HG02943 (cell line): ENCODE measurements at regions not wholly inside any gene's neighbourhood (a gene's known extent, or its start where the extent isn't known, plus 50 kb on each side); places are given as distances from the start of the nearest gene placed in this dataset.

Experiments
- ATAC-seq: cut with Tn5 transposase; IDR thresholded peaks from one replicate; pipeline ENCODE4 v1.9.1; 2021; ENCODE audit warnings: mild to moderate bottlenecking, low read depth, moderate library complexity; ENCODE audit not compliant: unreplicated experiment

DNA sequence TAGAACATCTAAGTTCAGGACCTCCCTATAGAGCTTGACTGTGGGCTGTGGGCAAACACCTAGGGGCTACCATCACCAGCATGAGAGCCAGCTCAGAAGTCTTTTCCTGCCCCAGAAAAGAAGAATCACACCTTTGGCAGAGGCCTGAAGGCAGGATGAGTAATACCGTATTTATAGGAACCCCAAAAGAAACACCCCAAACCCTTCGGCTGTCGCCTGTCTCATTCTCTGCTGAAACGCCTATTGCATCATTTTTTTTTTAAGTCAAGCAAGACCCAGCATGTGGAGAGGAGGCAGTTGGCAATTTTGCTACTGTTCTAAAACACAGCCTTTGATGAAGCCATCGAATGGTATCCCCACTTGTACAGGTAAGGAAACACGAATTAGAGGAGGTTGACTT lies 436.4 kb downstream of the TFAP2A start:
- ATAC-seq = no peak

DNA sequence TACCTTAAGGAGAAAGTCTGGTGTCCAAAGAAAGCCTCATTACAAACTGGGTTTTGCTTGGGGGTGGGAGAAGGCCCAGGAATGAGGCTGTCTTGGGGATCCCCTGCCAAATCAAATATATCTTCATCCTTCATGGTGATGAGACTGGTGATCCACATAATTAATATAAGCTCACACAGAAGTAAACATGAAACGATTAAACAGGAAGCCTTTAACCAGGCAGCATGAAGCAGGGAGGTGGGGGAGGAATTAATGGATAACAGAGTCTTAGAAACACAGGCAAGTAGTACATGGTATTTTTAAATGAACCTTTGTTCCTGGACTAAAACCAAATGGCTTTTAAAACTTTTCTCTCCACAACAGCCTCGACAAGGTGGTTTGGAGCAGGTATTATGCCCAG lies 437.5 kb downstream of the TFAP2A start:
- ATAC-seq = no peak

DNA sequence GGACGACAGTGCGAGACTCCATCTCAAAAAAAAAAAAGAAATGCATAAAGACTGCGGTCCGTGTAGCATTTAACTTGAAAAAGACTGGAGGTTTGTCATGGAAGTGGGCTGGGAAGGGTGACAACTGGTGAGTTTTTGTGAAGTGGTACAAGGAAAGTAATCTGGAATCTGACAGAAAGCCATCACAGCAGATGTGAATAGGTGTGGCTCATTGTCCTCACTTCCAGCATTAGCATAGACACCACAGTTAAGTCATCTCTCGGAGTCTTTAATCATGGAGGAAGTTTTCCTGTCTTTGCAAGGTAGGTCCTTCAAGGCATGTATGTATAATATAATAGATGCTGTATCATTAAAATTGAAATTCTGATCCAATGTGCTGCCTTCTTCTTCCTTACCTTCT lies 453.2 kb downstream of the TFAP2A start:
- no peak for ATAC-seq

DNA sequence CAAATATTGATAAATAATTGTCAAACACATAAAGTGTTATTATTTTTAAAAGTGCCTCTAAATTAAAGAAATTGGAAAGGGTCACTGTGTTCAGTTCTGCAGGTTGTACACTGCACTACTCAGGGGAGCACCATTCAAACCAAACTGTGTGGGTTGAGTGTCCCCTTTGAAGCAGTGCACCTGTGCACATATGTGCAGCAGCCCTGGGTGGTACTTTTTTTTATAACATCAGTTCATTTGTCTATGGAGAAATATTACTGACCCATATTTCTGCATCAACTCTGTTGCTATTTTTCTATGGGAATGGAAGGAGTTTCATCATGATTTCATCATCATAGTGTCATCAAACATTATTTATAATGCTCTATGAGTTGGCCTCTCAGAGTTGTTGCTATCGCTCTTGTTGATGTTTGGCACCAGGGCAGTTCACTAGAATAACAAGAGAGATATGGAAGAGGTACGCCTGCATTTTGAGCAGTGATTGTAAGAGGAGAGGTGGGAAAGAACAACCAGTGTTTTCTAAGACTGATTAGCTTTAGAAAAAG lies 457.6 kb downstream of the TFAP2A start:
- ATAC-seq = no peak

DNA sequence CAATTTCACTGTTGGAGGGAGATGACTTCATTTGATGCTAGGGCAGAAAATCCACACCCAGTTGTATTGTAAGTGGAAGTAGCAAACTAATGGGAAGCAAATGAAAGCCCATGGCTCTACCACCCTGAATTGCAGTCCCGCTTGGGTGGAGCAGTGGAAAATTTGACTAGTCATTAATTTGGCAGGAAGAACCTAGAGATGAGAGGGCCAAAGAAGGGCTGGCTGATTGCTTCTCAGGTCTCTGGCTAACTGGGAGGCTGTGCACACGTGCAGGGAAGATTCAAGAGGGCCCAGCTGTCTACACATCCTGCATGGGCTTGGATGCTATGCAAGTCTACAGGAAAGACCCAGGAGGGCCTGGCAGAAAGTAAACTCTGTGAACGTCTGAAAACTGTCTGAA lies 466.2 kb downstream of the TFAP2A start:
- ATAC-seq = no peak

DNA sequence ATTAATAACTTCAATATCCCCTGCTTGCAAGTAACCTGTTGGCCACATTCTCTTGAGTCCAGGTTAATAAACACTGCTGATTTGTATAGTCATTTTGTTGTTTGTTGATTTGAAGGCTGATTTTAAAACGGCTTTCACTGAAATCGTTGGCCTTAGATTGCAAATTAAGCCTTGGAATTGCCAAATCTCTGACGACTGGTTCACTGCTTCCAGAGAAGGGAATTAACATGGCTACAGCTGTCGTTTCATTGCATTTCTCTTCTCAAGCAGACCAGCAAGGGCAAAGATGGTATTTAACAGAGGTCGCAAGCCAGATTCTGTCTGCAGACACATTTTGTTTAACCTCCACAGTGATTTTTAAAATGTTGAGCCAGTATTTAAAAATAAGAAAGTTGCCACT lies 470.9 kb downstream of the TFAP2A start:
- no peak for ATAC-seq

DNA sequence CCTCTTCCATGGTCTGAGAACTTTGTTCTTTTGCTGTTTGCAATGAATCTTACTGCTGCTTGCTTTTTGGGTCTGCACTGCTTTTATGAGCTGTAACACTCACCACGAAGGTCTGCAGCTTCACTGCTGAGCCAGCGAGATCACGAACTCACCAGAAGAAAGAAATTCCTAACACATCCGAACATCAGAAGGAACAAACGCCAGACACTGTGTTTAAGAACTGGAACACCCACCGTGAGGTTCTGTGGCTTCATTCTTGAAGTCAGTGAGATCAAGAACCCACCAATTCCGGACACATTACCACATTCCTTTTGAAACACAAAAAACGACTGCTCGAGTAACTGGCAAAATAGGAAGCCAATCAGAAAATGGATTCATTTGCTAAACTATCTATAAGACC lies 471.8 kb downstream of the TFAP2A start:
- ATAC-seq = no peak

DNA sequence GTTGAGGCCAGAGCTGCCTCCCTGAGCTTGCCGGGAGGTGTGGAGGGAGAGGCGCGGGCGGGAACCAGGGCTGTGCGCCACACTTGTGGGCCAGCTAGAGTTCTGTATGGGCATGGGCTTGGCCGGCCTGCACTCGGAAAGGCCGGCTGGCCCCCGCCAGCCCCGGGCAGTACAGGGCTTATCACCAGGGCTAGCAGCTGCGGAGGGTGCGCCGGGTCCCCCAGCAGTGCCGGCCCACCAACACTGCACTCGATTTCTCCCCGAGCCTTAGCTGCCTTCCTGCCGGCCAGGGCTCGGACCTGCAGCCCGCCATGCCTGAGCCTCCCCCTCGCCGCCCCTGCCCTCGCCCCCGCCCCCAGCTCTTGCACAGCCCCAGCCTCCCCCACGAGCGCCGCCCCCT lies 472.7 kb downstream of the TFAP2A start:
- no peak for ATAC-seq

DNA sequence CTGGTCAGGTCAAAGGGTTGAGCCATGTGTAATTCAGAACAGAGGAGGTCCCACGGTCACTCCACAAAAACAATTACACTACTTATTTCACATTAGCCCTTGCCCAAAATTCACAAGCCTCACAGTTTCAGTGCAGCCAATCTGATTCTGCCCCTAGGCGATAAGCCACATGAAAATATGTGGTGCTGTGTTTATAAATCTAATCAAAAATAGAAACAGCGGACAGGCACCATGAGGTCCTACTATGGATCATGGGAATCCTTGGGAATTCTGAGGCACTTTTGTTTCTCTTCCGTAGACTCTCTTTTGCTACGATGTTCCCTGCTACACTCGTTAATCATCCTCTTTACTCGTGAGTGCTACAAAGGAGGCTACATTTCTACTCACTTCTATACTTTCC lies 476.1 kb downstream of the TFAP2A start:
- no peak for ATAC-seq

DNA sequence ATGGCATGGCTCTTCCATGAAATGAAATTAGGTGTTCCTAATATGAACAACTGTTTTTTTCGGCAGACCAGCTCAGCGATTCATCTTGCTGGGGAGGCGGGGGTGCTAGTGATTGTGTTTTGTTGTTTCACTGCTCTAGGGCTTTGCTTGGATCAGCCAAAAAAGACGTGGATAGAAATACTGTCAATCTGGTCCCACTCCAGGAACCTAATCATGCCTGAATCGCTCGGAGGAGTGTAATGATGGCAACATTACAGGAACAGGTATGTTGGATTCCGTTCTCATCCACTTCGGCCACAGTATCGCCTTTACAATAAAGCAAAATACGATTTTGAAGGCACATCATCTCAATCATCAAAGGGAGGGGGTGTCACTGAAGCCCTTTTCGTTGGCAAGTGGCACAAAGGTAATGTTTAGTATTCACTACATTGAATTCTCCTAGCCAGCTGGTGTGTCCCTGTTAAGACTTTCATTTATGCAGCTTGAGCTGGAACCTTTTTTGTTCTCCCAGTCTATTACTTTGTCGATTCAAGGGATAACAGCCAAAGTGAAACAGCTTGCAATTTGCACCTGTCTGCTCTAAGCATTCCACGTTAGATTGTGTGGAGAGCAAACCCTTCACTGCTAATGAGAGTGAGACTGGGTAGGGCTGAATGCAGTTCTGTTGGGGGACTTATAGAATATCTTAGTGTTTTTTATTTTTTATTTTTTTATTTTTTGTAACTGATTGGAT lies 477.7 kb downstream of the TFAP2A start:
- ATAC-seq = no peak

DNA sequence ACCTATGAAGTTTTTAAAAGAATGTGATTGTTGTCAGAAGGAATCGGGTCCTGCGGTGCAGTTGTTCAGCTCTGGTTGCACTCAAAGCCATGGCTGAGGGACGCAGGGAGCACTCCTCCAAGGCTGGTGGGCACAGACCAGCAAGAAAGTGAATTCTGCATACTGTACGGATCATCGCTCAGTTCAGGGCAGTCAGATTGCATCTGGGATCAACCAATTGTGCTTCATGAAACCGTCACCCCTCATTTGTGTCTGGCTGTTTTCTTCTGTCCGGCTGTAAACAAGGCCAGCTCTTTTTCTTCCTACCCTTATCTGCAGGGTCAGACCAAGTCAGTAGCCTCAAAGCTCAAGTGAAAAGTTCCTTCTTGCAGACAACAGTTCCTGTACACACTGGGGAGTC lies 478.3 kb downstream of the TFAP2A start:
- ATAC-seq = no peak

DNA sequence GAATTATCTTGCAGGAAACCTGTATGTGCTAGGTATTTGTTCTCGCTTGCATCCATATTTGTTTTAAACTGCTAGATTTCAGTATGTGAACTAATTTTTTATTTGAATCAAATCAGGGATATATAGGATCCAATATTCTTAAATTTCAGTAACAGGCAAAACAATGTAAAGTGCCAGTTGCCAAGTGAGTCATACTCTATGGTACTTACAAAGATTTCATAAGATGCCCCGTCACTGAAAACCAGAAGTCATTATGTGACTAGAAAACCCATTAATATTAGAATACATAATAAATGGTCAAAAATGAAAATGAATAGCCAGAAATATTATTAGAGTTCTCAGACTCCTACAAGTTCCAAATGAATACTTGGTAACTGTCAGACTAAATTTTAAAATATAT lies 481.2 kb downstream of the TFAP2A start:
- ATAC-seq = no peak

DNA sequence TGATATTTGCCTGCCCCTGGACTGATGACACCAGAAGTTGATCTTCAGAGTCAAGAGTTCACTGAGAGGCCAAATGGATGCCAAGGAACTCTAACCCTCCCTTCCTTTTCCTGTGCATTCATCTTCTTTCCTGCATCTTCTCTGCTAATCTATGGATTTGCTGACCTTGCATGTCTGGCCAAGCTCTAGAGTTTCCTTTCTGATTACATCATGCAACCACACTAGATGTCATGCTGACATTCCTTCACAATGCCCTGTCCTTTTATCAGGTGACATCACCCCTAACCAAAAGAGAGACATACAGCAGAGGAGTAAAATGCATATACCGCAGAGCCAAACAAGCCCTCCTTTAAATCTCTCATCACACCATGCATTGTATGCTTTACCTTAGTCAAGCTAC lies 487.6 kb downstream of the TFAP2A start:
- no peak for ATAC-seq

DNA sequence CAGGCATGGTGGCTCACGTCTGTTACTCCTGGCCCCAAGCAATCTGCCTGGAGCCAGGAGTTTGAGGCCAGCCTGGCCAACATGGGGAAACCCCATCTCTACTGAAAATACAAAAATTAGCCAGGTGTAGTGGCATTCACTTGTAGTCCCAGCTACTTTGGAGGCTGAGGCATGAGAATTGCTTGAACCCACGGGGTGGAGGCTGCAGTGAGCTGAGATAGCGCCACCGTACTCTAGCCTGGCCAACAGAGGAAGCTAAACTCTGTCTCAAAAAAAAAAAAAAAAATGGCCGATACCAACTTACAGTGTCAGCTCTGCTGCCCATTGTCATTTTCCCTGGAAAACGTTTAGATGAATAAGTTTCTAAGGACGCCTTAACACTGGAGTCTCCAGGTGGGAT lies 489.9 kb downstream of the TFAP2A start:
- ATAC-seq = no peak

DNA sequence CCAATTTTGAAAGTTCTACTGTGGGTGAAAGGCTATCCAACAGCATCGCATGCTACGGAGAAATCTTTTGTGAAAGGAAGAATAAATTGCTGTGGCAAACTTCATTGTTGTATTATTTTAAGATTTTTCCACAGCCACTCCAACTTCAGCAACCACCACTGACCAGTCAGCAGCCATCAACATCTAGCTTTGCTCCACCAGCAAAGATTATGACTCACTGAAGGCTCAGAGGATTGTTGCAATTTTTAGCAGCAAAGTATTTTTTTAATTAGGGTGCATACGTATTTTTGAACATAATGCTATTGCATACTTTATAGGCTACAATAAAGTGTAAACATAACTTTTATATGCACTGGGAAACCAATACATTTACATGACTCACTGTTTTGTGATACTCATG lies 493.5 kb downstream of the TFAP2A start:
- no peak for ATAC-seq

DNA sequence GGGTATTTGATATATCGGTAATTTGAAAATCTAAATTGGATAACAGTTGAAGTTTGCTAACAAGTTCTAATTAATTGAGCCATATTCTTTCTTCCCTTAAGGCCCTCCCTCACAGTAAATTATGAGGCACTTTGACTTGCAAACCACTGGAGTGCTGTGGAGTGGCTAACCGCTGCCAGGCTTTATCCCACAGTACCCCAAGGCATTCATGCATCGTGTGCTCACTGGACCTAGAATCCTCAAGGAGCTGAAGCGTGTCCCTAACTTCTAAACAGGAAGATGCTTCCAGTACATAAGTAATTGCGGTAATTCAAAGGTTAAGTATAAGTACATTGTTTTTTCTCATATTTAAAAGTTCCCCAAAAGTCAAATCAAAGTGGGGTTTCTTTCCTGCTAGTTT lies 499.9 kb downstream of the TFAP2A start:
- no peak for ATAC-seq

DNA sequence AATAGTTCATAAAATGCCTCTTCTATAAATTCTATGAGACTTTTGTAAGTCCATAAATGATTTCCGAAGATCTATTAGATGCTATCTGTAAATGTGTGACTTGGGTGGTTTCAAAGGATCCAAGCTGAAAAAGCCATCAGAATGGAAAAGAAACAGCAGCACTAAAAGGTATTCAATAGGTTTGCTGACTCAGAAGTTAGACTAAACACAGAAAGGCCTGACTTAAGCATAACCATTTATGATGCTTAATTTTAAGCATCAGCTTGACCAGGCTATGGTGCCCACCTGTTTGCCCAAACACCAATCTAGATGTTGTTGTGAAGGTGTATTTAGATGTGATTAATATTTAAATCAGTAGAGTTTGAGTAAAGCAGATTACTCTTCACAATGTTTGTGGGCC lies 513.5 kb downstream of the TFAP2A start:
- no peak for ATAC-seq

DNA sequence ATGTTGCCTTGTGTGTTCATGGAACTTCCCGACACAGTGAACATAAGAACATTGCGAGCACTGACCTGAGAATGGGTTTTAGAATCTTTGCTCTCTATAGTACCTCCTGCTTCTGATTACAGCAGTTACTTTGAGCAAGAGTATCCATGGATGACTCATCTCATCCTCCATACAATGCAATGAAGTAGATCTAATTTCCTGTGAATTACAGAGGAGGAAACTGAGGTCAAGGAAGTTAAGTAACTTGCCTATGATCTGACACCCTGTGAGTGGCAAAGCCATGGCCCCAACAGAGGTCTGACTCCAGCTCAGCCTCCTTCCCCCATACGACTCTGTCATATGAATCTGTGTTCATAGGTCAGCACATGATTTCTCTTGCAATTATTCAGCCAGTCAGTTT lies 518.1 kb downstream of the TFAP2A start:
- no peak for ATAC-seq

DNA sequence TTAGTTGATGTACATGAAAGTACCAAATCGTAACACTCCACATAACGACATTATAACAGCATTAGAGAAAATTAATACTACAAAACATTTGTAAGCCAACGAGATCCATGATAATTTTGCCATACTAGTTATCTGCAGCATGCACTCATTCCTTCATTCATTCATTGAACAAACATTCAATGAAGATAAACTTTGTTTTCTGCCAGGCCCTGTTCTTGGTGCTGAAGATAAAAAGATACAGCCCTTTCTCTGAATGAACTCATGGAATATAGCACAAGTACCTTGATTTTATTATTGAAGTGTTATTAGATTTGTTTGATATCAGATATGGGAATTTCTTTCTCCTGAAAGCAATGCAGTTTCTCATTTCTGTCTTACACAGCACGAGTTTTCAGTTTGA lies 524.0 kb downstream of the TFAP2A start:
- ATAC-seq = no peak

DNA sequence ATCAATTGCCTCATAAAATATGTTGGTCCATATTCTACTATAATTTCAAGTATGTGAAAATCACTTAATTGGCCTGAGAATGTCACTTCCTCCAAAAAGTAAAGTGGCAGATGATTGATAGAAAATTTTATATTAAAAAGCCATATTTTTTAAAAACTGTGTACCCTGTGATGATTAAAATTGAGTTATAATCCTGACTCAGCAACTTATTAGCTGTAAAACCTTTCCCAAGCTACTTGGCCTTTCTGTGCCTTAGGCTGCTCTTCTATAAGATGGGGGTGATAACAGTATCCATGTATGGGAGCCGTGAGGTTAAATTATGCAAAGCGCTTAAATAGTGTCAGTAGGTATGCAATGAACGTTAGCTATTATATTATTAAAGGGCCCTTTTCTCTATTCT lies 524.4 kb downstream of the TFAP2A start:
- ATAC-seq = no peak

DNA sequence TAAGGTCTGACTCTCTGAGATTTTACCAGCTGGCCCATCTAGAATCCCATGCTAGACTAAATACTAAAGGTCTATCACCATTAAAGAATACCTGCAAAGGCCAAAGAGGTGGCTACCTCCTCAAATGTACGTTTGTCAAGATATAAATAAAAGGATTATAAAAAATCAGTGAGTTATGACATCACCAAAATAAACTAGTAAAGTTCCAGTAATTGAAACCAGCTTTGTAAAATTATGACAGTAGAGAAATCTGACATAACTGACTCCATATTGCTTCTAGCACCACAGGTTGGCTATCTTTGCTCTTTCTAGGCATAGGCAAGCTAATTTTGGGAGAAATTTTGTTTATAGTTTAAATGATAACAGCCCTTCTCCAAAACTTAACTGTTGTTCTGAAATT lies 536.3 kb downstream of the TFAP2A start:
- ATAC-seq = no peak

DNA sequence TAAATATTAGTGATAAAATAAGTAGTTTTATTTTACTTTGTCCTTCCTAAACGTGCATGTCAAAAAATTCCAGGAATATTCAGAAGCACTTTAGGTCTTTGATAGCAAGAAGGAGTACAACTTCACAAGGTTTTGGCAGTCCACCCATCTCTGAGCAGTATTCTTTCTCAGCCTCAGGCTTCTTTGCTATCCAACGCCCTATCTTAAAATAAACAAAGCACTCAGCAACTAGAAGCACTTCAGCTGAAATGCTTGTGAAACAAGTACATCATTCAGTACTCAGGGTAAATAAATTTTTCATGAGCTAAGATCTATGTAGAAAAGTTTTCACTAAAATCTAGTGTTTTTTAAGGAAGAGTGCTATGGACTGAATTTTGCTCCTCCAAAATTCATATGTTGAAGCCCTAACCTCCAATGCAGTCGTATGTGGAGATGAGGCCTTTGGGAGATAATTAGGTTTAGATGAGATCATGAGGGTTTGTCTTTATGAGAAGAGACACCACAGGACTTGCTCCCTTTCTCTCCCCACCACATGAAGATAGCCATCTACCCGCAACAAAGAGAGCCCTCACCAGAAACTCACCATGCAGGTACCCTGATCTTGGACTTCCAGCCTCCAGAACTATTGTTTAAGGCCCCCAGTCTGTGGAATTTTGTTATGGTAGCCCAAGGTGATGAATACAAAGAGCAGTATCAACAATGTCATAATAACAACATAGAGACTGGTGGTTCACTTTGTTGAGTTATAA lies 539.1 kb downstream of the TFAP2A start:
- ATAC-seq = no peak
